Stimulated activated CD8-positive, alpha-beta memory T cell treated with anti-CD3 and anti-CD28 coated beads, Interleukin-2, amount 100 ng/mL, for 1 hour (primary cell): ENCODE measurements at regions not wholly inside any gene's neighbourhood (a gene's known extent, or its start where the extent isn't known, plus 50 kb on each side); places are given as distances from the start of the nearest gene placed in this dataset.

Source experiments
- DNase-seq, 2 donors: peaks; one replicate each; pipeline ENCODE4 v3.0.0-alpha.2; 2020; ENCODE audit warnings: low read depth in 2 of 2

- DNase-seq = no peak
Measured at GRCh38 chrX:39555431-39555830, 542.3 kb downstream of the BCOR start.

- no peak for DNase-seq
Measured at GRCh38 chrX:39556056-39556455, 541.7 kb downstream of the BCOR start.

GRCh38 chrX:39559229-39559628, 538.5 kb downstream of the BCOR start:
- DNase-seq = no peak

- DNase-seq = no peak
Measured at GRCh38 chrX:39560271-39560670, 537.5 kb downstream of the BCOR start.

GRCh38 chrX:39563178-39563577, 534.6 kb downstream of the BCOR start:
- DNase-seq = no peak

GRCh38 chrX:39564751-39565150, 533.0 kb downstream of the BCOR start:
- DNase-seq = no peak

- no peak for DNase-seq
Measured at GRCh38 chrX:39574178-39574577, 523.6 kb downstream of the BCOR start.

GRCh38 chrX:39576041-39576872, 521.5 kb downstream of the BCOR start:
- DNase-seq = no peak

GRCh38 chrX:39577206-39577984, 520.4 kb downstream of the BCOR start:
- DNase-seq = no peak

- no peak for DNase-seq
Measured at GRCh38 chrX:39577985-39578869, 519.5 kb downstream of the BCOR start.

- no peak for DNase-seq
Measured at GRCh38 chrX:39580043-39580442, 517.7 kb downstream of the BCOR start.

- no peak for DNase-seq
Measured at GRCh38 chrX:39581411-39581810, 516.3 kb downstream of the BCOR start.

- DNase-seq = no peak
Measured at GRCh38 chrX:39582091-39582490, 515.7 kb downstream of the BCOR start.

GRCh38 chrX:39582976-39583375, 514.8 kb downstream of the BCOR start:
- DNase-seq = no peak

- DNase-seq = no peak
Measured at GRCh38 chrX:39585808-39586207, 511.9 kb downstream of the BCOR start.

GRCh38 chrX:39586359-39586758, 511.4 kb downstream of the BCOR start:
- no peak for DNase-seq

- no peak for DNase-seq
Measured at GRCh38 chrX:39591099-39591498, 506.7 kb downstream of the BCOR start.

- no peak for DNase-seq
Measured at GRCh38 chrX:39592776-39593175, 505.0 kb downstream of the BCOR start.

GRCh38 chrX:39595977-39596376, 501.8 kb downstream of the BCOR start:
- DNase-seq = no peak

GRCh38 chrX:39596437-39596836, 501.3 kb downstream of the BCOR start:
- no peak for DNase-seq

- DNase-seq = no peak
Measured at GRCh38 chrX:39599339-39599738, 498.4 kb downstream of the BCOR start.

GRCh38 chrX:39600222-39600621, 497.5 kb downstream of the BCOR start:
- DNase-seq = no peak
